ENCODE measurements at regions not wholly inside any gene's neighbourhood (a gene's known extent, or its start where the extent isn't known, plus 50 kb on each side); places are given as distances from the start of the nearest gene placed in this dataset.

DNA sequence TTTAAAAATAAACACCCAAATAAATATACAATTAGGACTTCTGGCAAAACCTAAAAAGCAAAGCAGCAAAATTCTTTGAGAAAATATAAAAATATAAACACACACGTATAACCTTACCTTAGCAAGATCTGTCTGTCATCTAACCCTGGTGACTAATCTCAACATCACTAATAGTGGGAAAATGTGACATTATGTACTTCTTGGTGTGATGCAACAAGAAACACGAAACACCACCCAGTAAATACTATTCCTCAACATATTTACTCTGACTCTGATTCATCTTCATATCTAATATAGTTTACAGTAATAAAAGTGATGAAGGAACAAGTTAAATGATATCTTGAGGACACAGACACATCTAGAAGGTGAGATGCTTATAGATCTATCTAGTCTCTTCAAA lies 332.6 kb upstream of the MANEA start:
- no peak for DNase-seq

DNA sequence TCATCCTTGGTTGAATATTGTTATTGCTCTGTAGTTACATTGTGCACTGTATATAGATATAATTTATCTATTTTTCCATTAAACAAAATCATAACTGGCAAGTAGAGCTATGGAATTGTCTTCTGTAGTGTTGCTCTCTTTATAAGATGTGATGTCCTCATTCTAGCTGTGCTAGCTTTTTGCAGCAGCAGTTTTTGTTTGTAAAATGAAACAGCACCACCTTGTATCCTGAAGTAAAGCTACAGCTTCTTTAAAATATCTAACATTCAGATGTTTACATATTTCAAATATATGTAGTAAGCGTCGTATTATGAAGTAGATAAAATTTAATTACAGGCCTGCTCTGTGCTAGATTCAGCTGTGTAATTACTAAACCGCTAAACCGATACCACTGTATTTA lies 328.8 kb upstream of the MANEA start:
- no peak for DNase-seq

DNA sequence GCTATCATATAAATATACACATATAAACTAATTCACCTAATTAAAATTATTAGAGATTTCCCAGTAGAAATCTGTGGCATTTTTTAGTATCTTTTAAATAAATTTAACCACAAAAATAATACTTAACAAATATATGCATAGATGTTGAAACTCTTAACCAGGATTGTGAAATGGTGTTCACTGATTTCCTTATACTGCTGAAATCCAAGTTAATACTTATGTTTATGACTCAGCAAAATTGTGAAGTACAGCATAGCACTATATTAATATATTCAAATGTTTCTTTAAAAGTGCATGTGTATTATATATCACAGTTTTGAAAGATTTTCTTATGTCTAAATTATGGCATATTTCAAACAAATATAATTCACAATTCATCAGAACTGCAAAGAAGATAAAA lies 328.2 kb upstream of the MANEA start:
- peak; percentile 36 for DNase-seq

DNA sequence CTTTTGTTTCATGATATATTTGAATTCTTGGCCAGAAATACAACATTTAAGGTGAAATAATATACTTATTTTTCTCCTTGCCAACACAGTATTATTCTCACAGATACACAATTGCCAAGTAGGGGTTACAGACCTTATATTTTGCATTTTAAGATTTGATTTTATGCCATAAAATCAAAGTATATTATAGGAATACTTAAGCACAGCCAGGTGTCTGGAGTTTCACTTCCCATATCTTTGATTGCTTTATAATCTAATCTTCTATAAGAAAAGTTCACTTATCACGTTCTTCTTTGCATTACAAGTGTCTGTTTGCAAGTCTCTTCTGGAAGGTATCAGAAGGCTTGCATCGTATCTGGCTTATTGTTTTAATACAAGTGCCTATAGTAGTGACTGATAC lies 327.7 kb upstream of the MANEA start:
- no peak for DNase-seq

DNA sequence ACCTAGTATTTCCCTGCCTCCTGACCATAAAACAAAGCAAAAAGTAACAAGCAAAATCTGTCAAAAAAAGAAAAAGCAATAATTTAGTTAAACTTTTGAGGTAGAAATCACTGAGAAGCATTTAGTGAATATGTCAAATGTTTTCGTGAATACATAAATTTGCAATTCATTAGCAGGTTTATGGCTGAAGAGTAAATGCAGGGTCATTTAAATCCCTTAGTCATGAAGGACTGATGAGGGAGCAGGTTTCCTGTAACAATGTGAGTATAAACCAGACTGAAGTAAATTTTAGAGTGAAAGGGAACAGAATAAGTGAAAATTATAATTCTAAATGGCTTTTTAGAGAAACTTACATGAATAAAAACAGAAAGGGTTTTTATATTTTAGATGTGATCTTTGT lies 313.5 kb upstream of the MANEA start:
- no peak for DNase-seq

DNA sequence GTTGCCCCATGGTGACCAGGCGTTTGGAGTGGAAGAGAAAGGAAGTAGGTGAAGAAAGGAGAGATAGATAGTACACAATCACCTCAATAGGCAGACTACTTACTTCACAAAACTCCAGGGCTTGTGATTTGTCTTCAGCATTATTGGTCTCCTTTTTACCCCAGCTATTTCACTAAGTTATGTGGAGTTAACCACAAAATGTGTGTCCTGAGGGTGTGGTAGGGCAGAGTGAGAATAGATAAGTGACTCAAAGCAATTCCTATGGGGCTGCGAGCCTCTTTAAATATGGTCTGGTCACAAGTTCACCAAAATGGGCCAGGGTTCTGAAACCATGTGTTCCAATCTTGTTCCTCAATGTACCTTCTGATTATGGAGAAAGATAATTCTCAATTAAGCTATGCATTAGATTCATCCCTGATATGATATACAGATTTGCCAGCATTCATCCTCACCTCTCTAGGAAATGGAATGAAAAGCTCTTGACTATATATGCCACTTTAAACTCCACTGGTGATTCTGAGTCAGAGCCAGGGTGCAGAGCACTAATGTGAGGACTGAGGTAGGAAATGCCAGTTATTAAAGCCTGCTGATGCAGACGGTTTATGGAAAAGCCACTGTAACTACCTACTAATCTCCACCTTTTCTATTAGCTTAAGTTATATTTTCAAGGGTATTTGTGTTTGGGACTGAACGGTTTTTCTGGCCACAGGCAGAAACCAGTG lies 310.6 kb upstream of the MANEA start:
- DNase-seq: no peak

DNA sequence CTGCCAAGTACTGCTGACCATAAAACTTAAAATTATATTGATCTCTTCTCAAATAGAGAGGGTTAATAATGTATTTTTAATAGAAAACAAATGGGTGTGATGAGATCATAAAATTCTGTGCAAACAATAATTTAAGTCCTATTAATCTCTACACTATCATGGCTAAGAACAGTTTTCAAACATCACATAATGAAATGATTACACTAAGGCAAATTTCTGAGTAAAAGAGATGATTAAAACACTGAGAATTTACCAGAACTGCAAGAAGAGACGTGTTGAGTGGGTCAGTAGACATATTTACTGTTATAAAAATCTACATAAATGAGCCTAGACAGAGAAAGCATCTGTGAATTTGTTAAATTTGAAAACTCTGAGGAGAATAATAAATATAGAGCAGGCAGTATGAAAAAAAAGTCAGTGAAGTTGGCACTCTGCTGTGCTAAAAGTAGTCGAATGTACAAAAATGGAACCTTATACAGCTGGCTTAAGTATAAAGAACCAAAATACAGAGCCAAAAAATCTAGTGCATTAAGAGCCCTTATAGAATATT lies 302.6 kb upstream of the MANEA start:
- DNase-seq: no peak

DNA sequence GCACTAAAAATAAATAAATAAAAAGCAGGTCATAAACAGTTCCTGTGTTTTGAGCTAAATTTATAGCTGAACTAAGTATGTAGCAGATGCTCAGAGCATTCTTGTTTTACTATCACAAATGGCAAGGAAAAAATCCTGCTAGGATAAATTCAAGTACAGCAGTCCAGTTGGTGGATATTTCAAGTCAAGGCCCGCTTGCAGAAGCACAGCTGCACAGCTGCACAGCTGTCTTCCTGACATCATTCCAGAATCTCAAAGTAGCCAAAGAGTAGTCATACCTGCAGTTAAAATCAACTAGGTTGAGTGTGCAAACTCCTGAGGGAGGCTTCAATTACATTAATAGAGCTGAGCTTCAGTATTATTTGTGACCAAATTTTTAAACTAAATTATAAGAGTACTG lies 297.7 kb upstream of the MANEA start:
- DNase-seq: no peak

DNA sequence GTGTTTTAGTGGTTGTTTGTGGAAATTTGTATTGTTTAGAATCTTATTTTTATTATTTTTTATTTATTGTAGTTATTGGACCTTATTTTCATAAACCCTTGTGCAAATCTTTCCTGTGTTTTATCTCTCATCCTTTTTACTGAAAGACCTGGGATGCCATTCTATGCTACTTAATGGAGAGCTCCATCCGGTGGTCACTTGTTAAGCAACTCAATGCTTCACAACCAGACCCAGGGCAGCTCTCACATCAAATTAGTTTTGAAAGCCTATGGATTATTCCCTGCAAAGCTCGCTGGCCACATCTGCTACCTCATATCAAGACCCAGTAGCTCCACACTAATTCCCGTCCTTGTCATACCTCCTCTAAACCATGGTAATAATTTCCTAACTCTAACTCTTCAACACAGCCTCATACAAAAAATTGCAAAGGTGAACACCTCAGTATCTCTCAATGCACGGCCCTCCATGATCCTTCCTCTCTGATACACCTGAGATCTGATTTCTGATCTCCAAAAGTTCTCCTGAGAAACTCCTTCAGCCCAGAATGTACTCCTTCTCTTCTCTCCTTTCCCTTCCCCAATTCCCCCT lies 296.6 kb upstream of the MANEA start:
- no peak for DNase-seq

DNA sequence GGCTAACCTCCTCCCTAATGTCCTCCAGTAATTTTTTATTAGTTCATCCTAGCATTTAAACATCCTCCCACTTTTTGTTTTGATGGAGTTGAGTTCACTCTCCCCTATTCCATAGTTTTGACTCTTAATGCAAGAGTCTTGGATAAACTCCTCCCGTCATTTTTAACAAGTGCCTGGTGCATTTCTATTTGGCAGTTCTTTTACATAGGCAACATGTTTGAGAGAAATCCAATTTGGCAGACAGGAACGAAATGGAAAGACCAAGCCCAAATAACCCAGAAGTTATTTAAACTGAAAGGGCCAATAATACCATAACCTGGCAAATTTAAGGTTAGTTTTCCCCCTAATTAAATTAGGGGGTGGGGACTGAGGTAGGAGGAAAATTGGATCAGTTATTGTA lies 291.5 kb upstream of the MANEA start:
- no peak for DNase-seq

DNA sequence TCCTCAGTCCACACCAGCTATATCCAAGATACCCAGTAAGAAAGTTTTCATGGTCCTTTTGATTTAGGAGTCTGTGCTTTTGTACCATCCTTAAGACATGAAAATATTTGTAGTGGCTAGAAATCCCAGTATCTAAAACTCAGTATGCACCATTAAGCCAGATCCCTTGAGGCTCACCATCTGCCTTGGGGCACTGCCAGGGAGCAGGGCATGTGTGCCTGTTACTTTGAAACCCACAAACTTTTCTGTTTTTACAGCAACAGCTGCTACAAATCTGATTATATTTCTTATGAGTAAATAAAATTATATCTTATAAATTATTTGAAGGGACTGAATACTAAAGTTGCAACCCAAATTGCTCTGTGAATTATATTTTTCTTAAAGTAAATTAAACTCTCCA lies 290.5 kb upstream of the MANEA start:
- no peak for DNase-seq

DNA sequence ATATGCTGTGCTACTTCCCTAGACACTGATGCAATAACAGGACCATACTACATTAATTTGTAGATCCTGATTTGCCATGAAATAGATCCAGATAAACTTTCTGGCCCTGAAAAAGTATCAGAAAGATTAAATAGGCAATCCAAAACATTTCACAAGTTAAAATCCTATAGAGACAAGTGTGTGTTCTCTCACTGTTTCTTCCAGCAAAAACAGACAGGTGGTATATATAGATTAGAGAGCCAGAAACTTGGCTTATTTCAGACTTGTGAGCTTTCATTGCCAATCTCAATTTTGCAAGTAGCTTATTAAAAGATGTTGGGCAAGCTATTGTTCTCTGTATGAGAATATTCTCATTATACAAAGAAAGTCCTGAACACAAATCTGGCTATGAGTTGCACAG lies 289.1 kb upstream of the MANEA start:
- no peak for DNase-seq

DNA sequence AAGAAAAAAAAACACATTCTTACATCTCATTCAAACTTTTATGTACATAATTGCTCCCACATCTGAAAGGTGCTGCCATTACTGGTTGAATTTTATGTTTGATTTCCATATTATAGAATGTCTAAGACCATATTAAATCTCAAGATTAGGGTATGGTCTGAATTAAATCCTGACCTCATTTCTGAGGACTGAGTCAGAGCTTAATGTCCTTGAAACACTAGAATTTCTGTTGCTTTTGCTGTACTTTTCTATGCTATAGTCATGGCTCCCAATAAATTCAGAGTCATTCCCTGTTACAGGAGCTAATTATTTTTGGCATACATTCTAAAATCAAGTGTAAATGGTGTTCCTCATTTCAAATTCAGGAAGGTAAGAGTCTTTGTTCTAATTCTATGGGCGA lies 285.3 kb upstream of the MANEA start:
- DNase-seq: no peak

DNA sequence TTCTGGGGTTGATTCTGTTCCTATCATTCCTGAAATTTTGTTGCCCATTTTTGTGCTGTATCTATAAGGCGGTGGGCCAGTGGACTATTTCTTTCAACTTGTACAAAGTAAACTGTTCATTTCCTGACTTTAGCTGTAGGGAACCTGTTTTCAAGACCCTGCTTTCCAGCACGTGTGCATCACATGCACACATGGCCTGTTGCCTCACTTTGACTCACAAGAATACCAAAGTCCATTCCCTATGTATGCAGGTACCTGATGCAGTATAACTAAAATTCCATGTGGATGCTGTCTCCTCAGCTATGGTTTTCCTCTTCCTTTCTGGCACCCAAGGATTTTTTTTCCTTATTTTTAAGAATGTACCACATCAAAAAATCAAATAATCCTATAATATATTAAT lies 284.1 kb upstream of the MANEA start:
- no peak for DNase-seq

DNA sequence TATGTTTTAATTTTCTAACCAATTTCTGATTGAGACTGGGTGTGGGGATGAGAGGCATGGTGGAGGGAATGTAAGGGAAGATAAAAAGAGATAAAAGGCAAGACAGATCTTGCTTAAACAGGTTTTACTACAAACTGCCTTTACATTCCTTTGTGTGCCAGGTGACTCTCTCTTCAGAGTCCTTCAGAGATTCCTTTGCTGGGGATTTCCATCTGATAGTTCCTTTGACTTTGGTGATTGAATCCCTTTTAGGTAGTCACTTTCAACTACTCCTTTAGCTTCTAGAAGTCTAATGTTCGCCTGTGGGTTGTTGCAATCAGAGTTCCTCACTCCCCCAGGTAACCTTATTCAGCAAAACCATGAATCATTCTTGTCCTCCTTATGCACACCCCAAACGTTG lies 283.3 kb upstream of the MANEA start:
- no peak for DNase-seq

DNA sequence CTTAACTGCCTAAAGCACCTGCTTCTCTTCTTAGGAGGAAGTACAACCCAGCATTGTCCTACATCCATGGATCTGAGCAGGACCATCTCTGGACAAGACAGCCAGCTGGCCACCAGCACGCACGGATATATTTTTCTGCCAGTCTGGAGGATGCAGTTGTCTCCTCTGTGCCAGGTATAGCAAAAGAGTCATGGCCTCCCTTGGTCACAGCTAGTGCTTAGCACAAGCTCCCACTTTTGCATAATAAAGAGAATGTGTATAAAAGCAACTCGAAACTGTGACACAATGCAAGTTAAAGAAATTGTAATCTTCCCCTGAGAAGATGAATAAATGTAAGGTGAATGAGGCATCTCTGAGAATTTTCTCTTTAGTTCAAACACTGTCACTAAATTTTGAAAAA lies 267.8 kb upstream of the MANEA start:
- DNase-seq: no peak

DNA sequence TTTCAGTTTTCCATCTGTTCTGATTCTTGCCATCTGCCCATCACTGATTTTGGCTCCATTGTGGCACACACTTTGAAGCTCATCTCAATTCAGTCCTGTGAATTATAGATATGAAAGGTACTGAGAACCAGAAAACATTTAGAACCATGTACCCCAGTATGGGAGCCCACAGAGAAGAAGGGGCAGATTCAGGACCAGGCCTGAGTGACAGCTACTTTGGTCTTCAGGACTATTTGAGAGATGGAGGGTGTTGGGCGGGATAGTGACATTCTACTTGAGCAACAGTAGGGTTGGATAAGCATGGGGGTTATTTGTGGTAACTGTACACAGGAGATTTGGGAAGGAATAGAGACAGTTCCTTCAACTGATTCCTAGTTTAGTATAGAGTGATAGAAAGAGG lies 259.2 kb upstream of the MANEA start:
- no peak for DNase-seq

DNA sequence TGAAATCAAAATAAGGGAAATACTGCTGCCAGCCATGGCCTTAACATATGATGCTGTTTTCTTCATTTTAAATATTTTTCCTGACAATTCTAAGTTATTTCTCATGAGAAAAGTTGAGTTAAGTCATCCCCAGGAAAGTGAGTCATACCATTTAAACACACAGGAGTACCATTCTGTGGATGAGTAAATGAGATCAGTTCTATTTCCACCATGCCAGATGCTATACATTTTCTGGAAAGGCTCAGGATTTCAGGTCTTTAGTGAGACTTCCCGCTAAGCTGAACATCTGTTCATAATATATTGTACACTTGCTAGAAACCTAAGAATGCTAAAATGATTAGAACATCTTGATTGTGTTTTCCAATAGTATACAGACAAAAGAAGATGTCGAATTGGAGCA lies 256.2 kb upstream of the MANEA start:
- DNase-seq: peak; percentile 44

DNA sequence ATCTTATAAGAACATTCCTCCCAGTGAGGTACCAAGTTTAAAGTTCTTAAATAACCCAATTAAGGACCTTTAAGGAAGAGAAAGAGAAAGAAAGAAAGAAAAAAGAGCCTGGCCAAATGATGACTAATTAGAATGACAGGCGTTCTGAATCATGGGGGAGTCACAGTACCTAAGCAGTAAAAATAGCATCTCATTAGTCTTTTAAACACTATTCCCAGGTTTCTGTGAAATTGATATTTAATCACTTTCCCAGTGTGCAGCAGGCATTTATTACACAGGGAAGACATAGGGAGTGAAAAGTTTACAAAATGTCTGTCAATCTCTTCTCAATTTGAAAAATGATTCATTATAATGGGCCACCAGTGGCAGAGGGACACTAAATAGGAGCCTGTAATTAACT lies 251.4 kb upstream of the MANEA start:
- peak; percentile 18 for DNase-seq

DNA sequence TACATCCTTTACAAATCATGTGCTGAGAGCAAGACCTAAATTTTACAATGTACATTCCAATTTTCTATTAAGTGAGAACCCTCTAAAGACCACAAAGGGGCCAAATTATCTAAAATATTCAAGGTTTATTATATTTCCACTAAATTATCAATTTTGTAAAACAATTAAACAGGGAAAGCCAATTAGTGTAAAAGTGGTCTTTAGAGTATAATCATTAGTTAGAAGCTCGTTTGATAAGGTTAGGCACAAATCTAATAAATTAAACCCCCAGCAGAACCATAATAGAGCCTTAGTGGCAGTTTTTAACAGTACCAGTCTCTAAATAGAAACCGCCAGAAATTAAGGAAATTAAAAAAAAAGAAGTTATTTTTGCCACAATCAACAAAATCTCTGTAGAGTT lies 249.1 kb upstream of the MANEA start:
- DNase-seq: no peak

DNA sequence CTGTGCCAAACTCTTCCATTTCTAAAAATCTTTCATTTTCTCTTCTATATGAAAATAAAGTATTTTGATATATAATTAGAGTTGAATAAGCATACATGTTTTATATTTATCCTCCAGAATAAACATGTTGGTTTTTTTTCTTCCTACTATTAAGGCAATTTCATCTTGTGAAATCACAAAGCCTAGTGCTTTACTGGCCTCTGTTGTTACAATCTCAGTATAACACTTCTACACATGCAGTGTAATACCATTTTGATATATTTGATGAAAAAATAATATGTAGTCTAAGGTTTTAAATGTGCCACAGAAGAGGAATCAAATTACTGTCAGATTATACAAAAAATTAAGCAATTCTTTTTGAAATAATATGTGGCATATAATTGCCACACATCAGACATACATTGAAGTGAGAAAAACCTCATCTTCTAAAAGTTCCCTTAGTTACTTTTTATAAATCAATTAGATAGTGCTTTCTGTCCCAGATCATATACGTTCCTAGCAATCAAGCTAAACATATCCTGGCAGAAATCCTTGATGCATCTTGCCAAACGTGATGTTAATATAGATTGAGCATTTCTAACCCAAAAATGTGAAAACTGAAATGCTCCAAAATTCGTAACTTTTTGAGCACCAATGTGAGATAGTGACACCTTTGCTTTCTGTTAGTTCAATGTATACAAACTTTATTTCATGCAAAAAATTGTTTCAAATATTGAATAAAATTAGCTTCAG lies 225.1 kb upstream of the MANEA start:
- DNase-seq: no peak

DNA sequence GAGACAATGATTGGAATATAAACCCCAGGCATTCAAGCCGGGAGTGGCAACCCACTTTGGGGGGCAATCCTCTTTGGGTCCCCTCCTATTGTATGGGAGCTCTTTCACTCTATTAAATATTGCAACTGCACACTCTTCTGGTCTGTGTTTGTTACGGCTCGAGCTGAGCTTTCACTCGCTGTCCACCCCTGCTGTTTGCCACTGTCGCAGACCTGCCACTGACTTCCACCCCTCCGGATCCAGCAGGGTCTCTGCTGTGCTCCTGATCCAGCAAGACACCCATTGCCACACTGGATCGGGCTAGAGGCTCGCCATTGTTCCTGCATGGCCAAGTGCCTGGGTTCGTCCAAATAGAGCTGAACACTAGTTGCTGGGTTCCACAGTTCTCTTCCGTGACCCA lies 222.8 kb upstream of the MANEA start:
- no peak for DNase-seq

DNA sequence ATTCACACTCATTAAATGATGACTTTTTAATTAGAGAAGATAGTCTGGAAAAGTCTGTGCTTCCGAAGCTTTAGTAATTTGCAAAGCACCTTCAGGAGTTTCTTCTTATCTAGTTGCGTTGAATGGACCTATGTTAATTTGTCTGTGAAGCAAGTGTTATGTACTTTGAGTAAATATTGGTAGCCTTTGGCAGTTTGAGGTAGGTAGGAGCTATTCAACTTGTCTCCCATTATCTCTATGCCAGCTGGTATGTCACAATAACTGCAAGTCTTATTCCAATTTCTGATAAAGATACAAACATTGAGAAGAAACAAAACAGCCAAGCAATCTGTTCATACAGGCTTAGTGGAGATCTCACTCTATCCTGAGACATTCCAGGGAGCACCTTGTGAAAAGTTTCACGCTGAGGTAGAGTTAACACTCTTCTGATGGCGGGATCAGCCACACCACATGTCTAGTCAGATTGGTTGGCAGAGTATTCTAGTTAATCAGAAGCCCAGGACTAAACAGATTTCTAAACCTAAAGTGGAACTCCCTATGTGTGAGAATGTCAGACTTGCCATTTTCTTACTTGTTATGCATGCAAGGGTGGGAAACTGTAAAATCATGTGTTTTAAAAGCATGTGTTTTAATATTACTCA lies 219.8 kb upstream of the MANEA start:
- DNase-seq: no peak

Measured in fibroblast of skin of back (primary cell).